HUES64 (cell line): ENCODE measurements at regions not wholly inside any gene's neighbourhood (a gene's known extent, or its start where the extent isn't known, plus 50 kb on each side); places are given as distances from the start of the nearest gene placed in this dataset.
"Not testable (repeated sequence)": the region's sequence is repeated elsewhere in the genome, so short reads cannot be mapped to it uniquely, and the experiment has no call there.

Experiments used
- H3K27ac ChIP-seq: 2 replicates; pipeline ENCODE4 v1.7.0; 2013; ENCODE audit warnings: low read depth, low read length, inconsistent platforms
- H3K27me3 ChIP-seq: 2 replicates; pipeline ENCODE4 v1.6.1; 2013; ENCODE audit warnings: mild to moderate bottlenecking, low read length; ENCODE audit not compliant: insufficient read depth
- H3K36me3 ChIP-seq: 2 replicates; pipeline ENCODE4 v1.6.1; 2013; ENCODE audit warnings: mild to moderate bottlenecking, low read length; ENCODE audit not compliant: insufficient read depth
- H3K4me1 ChIP-seq: 2 replicates; pipeline ENCODE4 v1.6.1; 2013; ENCODE audit warnings: mild to moderate bottlenecking, low read length, moderate library complexity; ENCODE audit not compliant: insufficient read depth
- H3K4me3 ChIP-seq: 2 replicates; pipeline ENCODE4 v1.5.1; 2013; ENCODE audit warnings: mild to moderate bottlenecking, low read length, moderate library complexity
- H3K9ac ChIP-seq: 2 replicates; pipeline ENCODE4 v1.6.1; 2013; ENCODE audit warnings: mild to moderate bottlenecking, low read depth, low read length
- H3K9me3 ChIP-seq: 2 replicates; pipeline ENCODE4 v1.6.1; 2013; ENCODE audit warnings: low read depth, low read length; ENCODE audit not compliant: insufficient read depth
- WGBS: fragments of 150-250, 120-280 bp; methylation state at CpG from one replicate; pipeline ENCODE4 v1.1.7; 2013; ENCODE audit warnings: missing lambda C conversion rate; 5-methylcytosine and 5-hydroxymethylcytosine counted together

DNA sequence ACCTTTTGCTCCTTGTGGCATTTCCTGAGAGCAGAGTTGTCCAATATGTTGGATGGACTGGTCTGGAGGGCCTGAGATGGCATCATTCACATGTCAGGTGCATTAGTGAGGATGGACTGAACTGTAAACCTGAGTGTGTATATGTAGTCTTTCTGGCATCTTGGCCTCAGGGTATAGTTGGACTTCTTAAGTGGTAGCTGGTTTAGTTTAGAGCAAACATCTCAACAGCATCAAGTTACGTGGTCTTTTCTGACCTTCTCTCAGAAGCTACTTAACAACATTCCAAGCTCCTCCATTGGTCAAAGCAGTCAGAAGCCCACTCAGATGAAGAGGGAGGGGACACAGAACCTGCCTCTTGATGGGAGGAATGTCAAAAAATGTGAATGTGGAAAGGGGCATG, 829.9 kb downstream of the METTL15 start:
- Histone ChIP-seq H3K36me3 (no peaks in the 10 kb centered on the region), H3K4me1 (no peaks in the 10 kb centered on the region; the same call in 1 of the 2 replicates), H3K4me3 (no peak overlapping the region), H3K27ac (no peak overlapping the region), H3K27me3 (no peaks in the 10 kb centered on the region), H3K9me3 (no peaks in the 10 kb centered on the region), H3K9ac (no peak overlapping the region)
- 100% methylated on average over 1 of the region's 1 CpG for WGBS

DNA sequence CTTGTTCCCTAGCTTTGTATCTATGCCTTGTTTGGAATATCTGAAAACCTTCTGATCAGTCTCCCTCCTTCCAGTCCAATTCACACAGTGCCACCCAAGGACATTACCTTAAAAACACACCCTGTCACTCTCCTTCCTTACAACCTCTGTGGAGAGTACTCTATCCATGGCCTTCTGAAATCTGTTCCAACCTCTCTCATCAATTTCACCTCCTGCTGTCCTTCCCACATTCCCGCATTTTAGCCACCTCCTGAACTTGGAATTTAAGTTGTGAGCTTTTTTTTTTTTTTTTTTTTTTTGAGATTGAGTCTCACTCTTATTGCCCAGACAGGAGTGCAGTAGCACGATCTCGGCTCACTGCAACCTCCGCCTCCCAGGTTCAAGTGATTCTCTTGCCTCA, 824.8 kb downstream of the METTL15 start:
- Histone ChIP-seq H3K4me3 (no peak overlapping the region), H3K27me3 (no peaks in the 10 kb centered on the region), H3K9me3 (no peaks in the 10 kb centered on the region; the same call in 1 of the 2 replicates), H3K27ac (no peak overlapping the region), H3K36me3 (no peaks in the 10 kb centered on the region), H3K9ac (no peak overlapping the region), H3K4me1 (0 out of 2 replicates have a peak, but pooled peaks cover 3% of the 10 kb centered on the region)
- 93% methylated on average over 3 of the region's 4 CpGs for WGBS

DNA sequence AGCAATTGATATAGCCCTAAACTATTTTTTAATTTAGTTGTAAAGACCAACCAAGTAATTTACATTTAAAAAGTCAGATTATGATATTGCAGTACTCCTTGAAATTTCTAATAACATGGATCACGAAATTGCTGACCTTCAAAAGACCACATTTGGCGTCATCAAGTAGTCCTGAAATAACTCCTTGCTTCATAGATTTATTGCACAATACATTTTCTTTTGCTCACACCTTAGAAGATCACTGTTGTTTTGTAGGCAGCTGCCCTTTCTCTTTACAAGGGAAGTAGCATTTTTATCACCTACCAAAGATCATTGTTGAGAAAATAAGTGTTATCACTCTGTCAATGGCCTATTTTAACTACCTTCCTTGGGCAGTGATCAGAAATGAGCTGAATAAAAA, 815.8 kb downstream of the METTL15 start:
- WGBS = 83% methylated on average over 2 of the region's 2 CpGs
- peaks cover 4% of the 10 kb centered on the region; the same call in 1 of the 2 replicates for H3K4me1 ChIP-seq
- no peak overlapping the region for H3K9ac ChIP-seq
- H3K27me3 ChIP-seq = no peaks in the 10 kb centered on the region
- H3K9me3 ChIP-seq = no peaks in the 10 kb centered on the region
- H3K4me3 ChIP-seq = no peak overlapping the region
- H3K27ac ChIP-seq = no peak overlapping the region
- H3K36me3 ChIP-seq = no peaks in the 10 kb centered on the region

- H3K4me1 ChIP-seq = peaks cover 8% of the 10 kb centered on the region
- H3K9me3 ChIP-seq = no peaks in the 10 kb centered on the region
- no peaks in the 10 kb centered on the region for H3K27me3 ChIP-seq
- H3K36me3 ChIP-seq = no peaks in the 10 kb centered on the region
- H3K9ac ChIP-seq = no peak overlapping the region
- H3K4me3 ChIP-seq = no peak overlapping the region
- WGBS = 56% methylated on average over 2 of the region's 2 CpGs
- H3K27ac ChIP-seq = no peak overlapping the region
Measured at GRCh38 chr11:28922386-28922981, 814.3 kb downstream of the METTL15 start.

- Histone ChIP-seq H3K4me3 (no peak overlapping the region), H3K9me3 (no peaks in the 10 kb centered on the region), H3K36me3 (no peaks in the 10 kb centered on the region), H3K27me3 (no peaks in the 10 kb centered on the region), H3K27ac (no peak overlapping the region), H3K4me1 (peaks cover 8% of the 10 kb centered on the region), H3K9ac (no peak overlapping the region)
- 97% methylated on average over 5 of the region's 5 CpGs for WGBS
Measured at GRCh38 chr11:28919194-28919593, 811.0 kb downstream of the METTL15 start.

- peaks cover 3% of the 10 kb centered on the region for H3K4me1 ChIP-seq
- H3K27ac ChIP-seq = no peak overlapping the region
- no peaks in the 10 kb centered on the region for H3K27me3 ChIP-seq
- no peak overlapping the region for H3K4me3 ChIP-seq
- no peaks in the 10 kb centered on the region for H3K9me3 ChIP-seq
- no peak overlapping the region for H3K9ac ChIP-seq
- H3K36me3 ChIP-seq = no peaks in the 10 kb centered on the region
Measured at GRCh38 chr11:28913883-28914282, 805.7 kb downstream of the METTL15 start.

DNA sequence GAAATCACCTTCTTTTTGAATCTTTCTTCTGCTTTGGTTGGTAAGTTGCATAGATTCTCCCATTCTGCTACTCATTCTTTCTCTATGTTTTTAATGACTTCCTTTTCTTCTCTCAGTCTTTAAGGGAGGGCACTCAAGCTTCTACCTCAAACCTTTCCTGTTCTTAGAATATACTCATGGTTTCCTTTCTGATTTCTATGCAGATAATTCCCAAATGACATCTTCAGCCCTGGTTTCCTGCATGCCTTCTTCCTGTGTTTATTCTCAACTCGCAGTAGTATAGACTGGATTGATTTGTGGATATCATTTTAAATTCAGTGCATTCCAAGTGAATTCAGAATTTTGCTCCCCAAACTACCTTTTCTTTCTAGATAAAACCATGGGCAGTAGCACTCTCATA, 803.6 kb downstream of the METTL15 start:
- Histone ChIP-seq H3K27me3 (no peaks in the 10 kb centered on the region), H3K4me1 (no peaks in the 10 kb centered on the region), H3K27ac (no peak overlapping the region), H3K36me3 (no peaks in the 10 kb centered on the region), H3K4me3 (no peak overlapping the region), H3K9me3 (no peaks in the 10 kb centered on the region), H3K9ac (no peak overlapping the region)
- 86% methylated on average over 1 of the region's 1 CpG for WGBS

DNA sequence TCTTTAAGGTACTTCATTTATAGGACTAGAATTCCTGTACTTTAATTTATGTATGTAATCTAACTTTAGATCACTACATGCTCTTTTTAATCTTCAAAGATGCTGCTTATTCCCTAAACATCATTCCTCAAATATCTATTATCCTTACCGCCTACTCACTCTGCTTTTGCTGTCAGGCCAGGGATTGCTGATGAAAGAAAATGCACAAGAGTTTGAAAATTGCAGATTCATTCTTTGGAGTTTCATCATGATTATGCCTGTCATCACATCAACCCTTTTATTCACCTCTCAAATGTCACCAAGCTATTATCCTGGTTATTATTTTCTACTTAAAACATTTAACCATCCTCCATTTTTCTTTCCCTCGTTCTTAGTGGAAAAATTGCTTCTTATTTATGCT, 802.7 kb downstream of the METTL15 start:
- Histone ChIP-seq H3K27ac (no peak overlapping the region), H3K9me3 (no peaks in the 10 kb centered on the region), H3K4me1 (no peaks in the 10 kb centered on the region), H3K4me3 (no peak overlapping the region), H3K36me3 (no peaks in the 10 kb centered on the region), H3K27me3 (no peaks in the 10 kb centered on the region), H3K9ac (no peak overlapping the region)
- WGBS = 93% methylated on average over 2 of the region's 2 CpGs

GRCh38 chr11:28903716-28904115, 795.5 kb downstream of the METTL15 start:
- 88% methylated on average over 2 of the region's 2 CpGs for WGBS

GRCh38 chr11:28900427-28900826, 792.2 kb downstream of the METTL15 start:
- no peak overlapping the region for H3K9ac ChIP-seq
- H3K27ac ChIP-seq = no peak overlapping the region
- H3K4me3 ChIP-seq = no peak overlapping the region
- H3K4me1 ChIP-seq = no peaks in the 10 kb centered on the region
- H3K9me3 ChIP-seq = no peaks in the 10 kb centered on the region
- 75% methylated on average over 1 of the region's 3 CpGs for WGBS
- no peaks in the 10 kb centered on the region for H3K27me3 ChIP-seq
- H3K36me3 ChIP-seq = no peaks in the 10 kb centered on the region

More at GRCh38 chr11:28903716-28904115, 795.5 kb downstream of the METTL15 start:
- H3K4me3 ChIP-seq = no peak overlapping the region
- H3K9me3 ChIP-seq = no peaks in the 10 kb centered on the region
- no peaks in the 10 kb centered on the region for H3K27me3 ChIP-seq
- no peak overlapping the region for H3K9ac ChIP-seq
- no peaks in the 10 kb centered on the region for H3K36me3 ChIP-seq
- no peaks in the 10 kb centered on the region for H3K4me1 ChIP-seq
- no peak overlapping the region for H3K27ac ChIP-seq

DNA sequence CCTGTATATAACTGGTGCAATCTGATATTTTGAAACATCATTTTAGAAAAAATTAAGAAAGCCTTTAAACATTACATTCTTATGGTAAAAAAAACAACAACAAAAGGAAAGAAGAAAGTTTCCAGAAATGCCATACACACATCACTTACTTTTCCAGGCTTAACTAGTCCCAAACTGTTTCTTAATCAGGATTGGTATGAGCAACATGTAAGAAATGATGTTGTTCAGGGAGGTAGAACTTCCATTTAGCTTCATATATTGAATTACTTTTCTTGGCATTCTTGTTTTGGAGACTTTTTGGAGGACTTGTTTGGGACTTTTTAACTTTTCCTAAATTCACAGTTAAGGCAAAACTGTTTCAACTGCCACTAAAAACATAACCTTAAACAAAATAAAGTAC, 791.5 kb downstream of the METTL15 start:
- Histone ChIP-seq H3K9me3 (no peaks in the 10 kb centered on the region), H3K27me3 (no peaks in the 10 kb centered on the region), H3K4me3 (no peak overlapping the region), H3K9ac (no peak overlapping the region), H3K27ac (no peak overlapping the region), H3K36me3 (no peaks in the 10 kb centered on the region), H3K4me1 (no peaks in the 10 kb centered on the region)

- H3K36me3 ChIP-seq, H3K4me3 ChIP-seq, H3K9me3 ChIP-seq, H3K27me3 ChIP-seq, H3K9ac ChIP-seq, H3K27ac ChIP-seq, H3K4me1 ChIP-seq: not testable (repeated sequence)
- WGBS = 97% methylated on average over 26 of the region's 26 CpGs
Measured at GRCh38 chr11:28890601-28891040, 782.4 kb downstream of the METTL15 start.
